T-helper 2 cell (primary cell): ENCODE measurements at regions not wholly inside any gene's neighbourhood (a gene's known extent, or its start where the extent isn't known, plus 50 kb on each side); places are given as distances from the start of the nearest gene placed in this dataset.

Experiments
- DNase-seq, 5 experiments: peaks; one replicate each; pipeline versions ENCODE4 v3.0.0 to v3.0.0-alpha.2; 2012 to 2022

- DNase-seq: no peak
Observed at GRCh38 chr11:106217456-106217855, 140.0 kb downstream of the AASDHPPT start.

DNA sequence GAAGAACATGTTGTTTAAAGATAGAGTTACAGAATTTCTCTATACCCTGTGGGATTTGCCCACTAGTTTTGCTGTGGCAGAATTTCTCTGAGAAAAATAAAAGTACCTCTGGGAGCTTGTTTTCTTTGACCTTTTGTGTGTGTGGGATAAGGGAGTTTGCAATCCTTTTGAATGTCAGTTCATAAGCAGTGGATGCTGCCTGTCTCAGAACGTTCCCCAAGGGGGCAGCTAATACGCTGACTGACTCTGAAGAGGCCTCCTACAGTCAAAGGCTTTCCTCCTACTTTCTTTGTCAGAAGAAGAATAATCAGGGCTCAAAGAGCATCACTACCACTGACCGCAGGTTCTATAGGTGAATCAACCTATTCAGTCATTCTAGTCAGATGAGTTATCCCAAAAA, 140.6 kb downstream of the AASDHPPT start:
- no peak for DNase-seq

DNA sequence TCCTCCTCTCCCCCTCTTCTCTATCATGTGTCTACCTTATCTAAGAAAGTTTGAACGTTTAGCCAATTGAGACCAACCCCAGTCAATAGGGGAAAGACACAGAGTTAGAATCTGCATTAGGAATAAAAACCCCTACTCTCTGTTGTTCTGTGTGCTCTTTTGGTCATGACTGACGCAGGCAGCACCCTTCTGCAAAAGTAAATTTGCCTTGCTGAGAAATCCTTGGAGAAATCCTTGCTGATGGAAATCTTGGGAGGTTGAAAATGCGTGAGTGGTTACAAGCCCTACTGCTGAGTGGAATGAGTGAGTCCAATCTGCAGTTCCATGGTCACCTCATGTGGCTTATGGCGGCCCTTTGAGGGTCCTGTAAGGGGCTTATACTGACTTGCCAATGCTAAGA, 145.2 kb downstream of the AASDHPPT start:
- DNase-seq: no peak

DNA sequence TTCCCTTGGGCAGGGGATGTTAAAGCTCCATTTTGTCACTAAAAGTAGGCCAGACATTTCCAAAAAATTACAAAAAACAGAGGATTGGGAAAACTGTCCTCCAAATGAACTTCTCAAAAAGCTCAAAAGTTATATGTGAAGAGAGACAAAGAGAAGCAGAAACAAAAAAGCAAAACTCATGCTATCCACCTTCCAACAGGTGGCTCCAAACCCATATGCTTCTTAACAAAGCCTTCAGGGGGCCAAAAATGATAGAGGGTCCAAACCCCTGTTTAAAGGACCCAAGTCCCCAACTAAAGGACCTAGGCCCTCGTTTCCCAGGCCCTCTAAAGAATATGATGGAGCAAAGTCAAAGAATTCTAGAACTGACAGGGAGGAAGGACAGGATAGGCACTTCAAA, 146.7 kb downstream of the AASDHPPT start:
- no peak for DNase-seq

GRCh38 chr11:106228996-106229395, 151.5 kb downstream of the AASDHPPT start:
- no peak for DNase-seq

GRCh38 chr11:106231591-106231990, 154.1 kb downstream of the AASDHPPT start:
- no peak for DNase-seq

DNA sequence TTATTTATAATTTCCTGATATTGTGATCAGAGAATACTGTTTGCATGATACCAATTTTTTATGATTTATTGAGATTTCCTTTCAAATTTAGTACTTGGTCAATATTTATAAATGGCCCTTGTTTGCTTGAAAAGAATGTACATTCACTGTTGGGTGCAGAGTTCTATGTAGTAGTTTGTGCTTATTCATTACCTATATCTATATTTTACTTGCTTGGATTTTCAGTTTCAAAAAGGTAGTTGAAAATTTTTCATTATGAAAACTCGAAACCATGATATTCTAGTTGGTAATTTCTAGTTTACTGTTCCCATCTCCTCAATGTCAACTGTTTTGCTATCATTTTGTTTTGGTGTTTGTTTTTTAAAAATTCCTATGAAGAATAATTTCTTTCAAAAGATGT, 155.7 kb downstream of the AASDHPPT start:
- no peak for DNase-seq

- DNase-seq: no peak
Observed at GRCh38 chr11:106234794-106235193, 157.3 kb downstream of the AASDHPPT start.

DNA sequence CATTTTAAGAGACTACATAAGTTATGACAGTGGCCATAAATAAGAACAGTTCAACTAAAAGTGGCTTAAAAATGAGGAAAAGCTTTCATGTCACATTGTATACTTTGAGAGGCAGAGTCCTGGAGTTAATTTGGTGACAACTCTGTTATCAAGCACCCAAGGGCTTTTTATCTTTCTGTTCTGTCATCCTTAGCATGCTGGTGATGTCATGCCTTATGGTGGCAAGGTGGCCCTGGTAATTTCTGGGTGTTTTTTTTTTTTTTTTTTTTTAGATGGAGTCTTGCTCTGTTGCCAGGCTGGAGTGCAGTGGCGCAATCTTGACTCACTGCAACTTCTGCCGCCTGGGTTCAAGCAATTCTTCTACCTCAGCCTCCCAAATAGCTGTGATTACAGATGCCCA, 158.8 kb downstream of the AASDHPPT start:
- no peak for DNase-seq

- DNase-seq: no peak
Observed at GRCh38 chr11:106238704-106239360, 161.4 kb downstream of the AASDHPPT start.

- DNase-seq: no peak
Observed at GRCh38 chr11:106241601-106242257, 164.3 kb downstream of the AASDHPPT start.

GRCh38 chr11:106242718-106243415, 165.4 kb downstream of the AASDHPPT start:
- no peak for DNase-seq

DNA sequence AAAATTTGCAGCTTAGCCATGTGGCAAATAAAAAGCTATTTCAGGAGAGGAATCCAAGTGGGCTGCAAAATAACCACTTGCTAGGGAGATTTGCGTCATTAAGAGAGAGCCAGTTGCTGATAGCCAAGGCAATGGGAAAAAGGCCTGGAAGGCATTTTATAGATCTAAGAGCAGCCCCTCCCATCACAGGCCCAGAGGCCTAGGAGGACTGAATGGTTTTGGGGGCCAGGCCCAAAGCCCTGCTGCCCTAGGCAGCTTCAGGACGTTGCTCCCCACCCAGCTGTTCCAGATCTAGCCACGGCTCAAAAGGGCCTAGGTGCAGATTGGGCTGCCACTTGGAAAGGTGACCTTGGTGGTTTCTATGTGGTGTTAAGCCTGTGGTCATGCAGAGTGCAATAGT, 169.0 kb downstream of the AASDHPPT start:
- DNase-seq: no peak

DNA sequence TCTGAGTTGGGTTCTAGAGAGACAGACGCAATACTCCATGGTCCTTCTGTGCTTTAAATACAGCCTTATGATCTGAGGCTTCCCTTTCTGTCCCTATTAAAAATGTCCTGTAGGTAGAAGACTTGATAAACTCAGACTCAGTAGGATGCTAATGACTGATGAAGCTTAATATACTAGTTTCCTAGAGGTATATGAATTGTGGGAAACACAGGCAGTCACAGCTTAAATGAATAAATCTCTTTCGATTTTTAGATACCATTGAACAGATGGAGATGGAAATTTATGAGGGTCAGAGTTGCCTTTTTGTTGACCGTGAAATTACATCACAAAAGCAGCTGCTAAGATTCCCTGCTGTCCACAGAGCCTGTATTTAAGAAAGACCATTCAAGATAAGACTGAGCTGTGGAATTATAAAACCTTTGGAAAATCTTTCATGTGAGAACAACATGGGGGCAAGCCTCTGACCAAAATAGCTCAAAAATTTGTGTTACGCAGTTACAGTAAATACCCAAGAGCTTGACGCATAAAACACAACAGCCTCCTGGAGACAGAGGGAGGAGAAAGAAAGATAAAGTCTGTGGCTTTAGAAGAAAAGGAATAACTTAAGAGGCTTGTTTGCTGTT, 172.3 kb downstream of the AASDHPPT start:
- DNase-seq: no peak

GRCh38 chr11:106262852-106263251, 185.4 kb downstream of the AASDHPPT start:
- DNase-seq: no peak

DNA sequence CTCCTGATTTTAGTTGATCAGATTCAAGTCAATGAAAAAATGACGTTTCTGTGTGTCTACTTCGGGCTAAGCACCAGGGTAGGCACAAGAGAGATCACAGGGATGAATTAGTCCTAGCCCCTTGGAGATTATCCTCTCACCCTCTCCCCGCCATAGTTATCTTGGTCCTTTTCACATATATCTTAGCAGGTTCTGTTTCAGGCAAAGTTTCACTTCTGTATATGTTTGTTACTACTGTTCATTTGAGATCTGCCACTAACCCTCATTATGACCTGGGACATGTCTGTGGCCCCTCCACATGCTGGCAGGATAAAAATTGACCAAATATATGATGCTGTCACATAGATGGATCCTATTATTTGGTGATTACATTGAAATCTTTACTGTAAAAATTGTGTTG, 186.1 kb downstream of the AASDHPPT start:
- DNase-seq: no peak

DNA sequence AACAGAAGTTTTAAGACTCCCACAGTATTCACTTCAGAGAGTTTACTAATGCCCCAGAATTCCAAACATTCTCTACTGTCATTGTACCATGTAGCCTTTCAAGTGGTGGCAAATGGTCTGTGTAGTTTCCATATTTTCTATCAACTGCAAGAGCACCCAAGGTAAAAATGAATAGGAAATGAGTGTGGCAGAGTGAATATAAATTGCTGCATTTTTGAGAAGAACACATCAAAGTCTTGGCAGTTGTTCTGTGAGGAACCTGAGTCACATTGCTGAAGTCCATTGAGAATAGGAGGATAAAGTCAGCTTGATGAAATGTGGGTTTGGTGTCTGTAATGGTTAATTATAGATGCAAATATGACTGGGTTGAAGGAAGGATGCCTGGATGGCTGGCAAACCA, 193.6 kb downstream of the AASDHPPT start:
- DNase-seq: no peak

- no peak for DNase-seq
Observed at GRCh38 chr11:106271686-106272085, 194.2 kb downstream of the AASDHPPT start.

- DNase-seq: no peak
Observed at GRCh38 chr11:106275151-106275550, 197.7 kb downstream of the AASDHPPT start.

GRCh38 chr11:106276126-106276525, 198.7 kb downstream of the AASDHPPT start:
- no peak for DNase-seq

DNA sequence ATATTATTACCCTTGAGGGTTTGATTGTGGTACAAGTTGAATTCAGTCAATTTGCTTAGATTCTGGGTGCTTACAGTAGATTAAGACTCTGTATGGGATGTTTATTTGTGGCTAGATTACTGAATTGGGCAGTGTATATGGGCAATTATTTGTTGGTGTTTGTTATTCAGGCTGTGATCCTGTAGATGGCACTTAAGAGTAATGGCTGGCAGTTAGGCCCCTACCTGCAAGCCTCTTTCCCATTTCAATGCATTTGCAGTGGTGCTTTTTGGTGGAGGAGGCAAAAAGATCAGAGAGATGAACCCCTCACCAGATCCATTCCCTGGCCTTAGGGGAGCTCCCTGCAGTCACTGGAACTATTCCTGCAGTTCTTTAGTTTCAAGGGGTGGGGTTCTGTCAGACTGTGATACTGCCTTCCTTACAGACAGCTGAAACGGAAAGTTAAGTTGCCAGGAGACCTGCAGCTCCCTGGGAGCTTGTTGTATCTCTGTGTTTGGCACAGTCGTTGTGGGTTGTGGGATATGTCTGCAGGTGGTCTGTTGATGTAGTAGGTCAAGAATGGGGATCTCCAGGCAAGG, 199.5 kb downstream of the AASDHPPT start:
- no peak for DNase-seq

GRCh38 chr11:106277484-106277883, 200.0 kb downstream of the AASDHPPT start:
- DNase-seq: no peak

- DNase-seq: no peak
Observed at GRCh38 chr11:106278391-106278790, 200.9 kb downstream of the AASDHPPT start.
